ENCODE measurements at regions not wholly inside any gene's neighbourhood (a gene's known extent, or its start where the extent isn't known, plus 50 kb on each side); places are given as distances from the start of the nearest gene placed in this dataset.

GRCh38 chr20:4341804-4342485 is 92.9 kb upstream of the ADRA1D start (continued):
- no peak for TF ChIP-seq HDAC6 (IDR thresholded peaks at IDR 0.05; ENCODE audit: low read depth, low read length)
- TF ChIP-seq RFX5 (IDR thresholded peaks at IDR 0.05; ENCODE audit: borderline replicate concordance, low read depth, low read length) = no peak
- TF ChIP-seq USF2 (IDR thresholded peaks at IDR 0.05; ENCODE audit: low read length) = no peak

Data from H1 (cell line).